Right lobe of liver (tissue), 6 donors: ENCODE measurements at regions not wholly inside any gene's neighbourhood (a gene's known extent, or its start where the extent isn't known, plus 50 kb on each side); places are given as distances from the start of the nearest gene placed in this dataset.

Source experiments
- ATAC-seq, 4 donors: fragments of 200-7000 bp; cut with Tn5 transposase; one replicate each; pipeline ENCODE4 v1.9.1; 2020; ENCODE audit warnings: mild to moderate bottlenecking in 4 of 4, moderate library complexity in 4 of 4
- DNase-seq, 3 donors: peaks; one replicate each; pipeline ENCODE4 v3.0.0-alpha.2; 2020
- H3K27ac ChIP-seq, 3 donors: fragments of 200-600 bp; one replicate each; pipeline ENCODE4 v1.8.0; 2022
- H3K27me3 ChIP-seq, 2 donors: fragments of 200-600 bp; one replicate each; pipeline ENCODE4 v1.8.0; 2022
- H3K36me3 ChIP-seq, 4 donors: fragments of 200-600 bp; sonication (generic) in 1 of 4; one replicate each; pipeline versions ENCODE4 v1.5.1 to v1.8.0; 2017 to 2022; ENCODE audit warnings: control low read depth in 1 of 4
- H3K4me1 ChIP-seq, 4 donors: fragments of 200-600 bp; sonication (generic) in 1 of 4; one replicate each; pipeline versions ENCODE4 v1.5.1 to v1.8.0; 2017 to 2022; ENCODE audit warnings: control low read depth in 1 of 4
- H3K4me3 ChIP-seq, 3 donors: fragments of 200-600 bp; one replicate each; pipeline ENCODE4 v1.8.0; 2022
- H3K9me3 ChIP-seq, 4 donors: fragments of 200-600 bp; sonication (generic) in 1 of 4; one replicate each; pipeline versions ENCODE4 v1.5.1 to v1.8.0; 2017 to 2022; ENCODE audit warnings: control low read depth in 1 of 4
- POLR2A ChIP-seq: fragments of 450-650 bp; IDR thresholded peaks from one replicate; pipeline ENCODE4 v1.6.1; 2017; ENCODE audit warnings: antibody characterized with exemption, mild to moderate bottlenecking
- WGBS: methylation state at CpG from one replicate; pipeline ENCODE4 v1.1.6; 2018; ENCODE audit warnings: low coverage, low lambda C conversion rate; ENCODE audit not compliant: insufficient coverage; ENCODE audit errors: missing lambda C conversion rate; 5-methylcytosine and 5-hydroxymethylcytosine counted together
- intact Hi-C, 2 donors: fragments of 100-400 bp; cut with DNase I; formaldehyde crosslinking; loops; one replicate each; pipeline versions ENCODE4 v1.11.2 to v1.14.1; 2022
- TF ChIP-seq, protein P1 (sequence below), 4 donors: fragments of 200-600 bp in 3 of 4; fragments of 450-650 bp in 1 of 4; IDR thresholded peaks; one replicate each; pipeline versions ENCODE4 v1.5.1 to v1.8.0; 2016 to 2022; ENCODE audit warnings: antibody characterized with exemption in 4 of 4, mild to moderate bottlenecking in 2 of 4
- donor health status: DM: no; HTN: yes; CAD: no.
- donor health status: DM: no; HTN: no; CAD: no.
- donor health status: DM: no; HTN: no; CAD: no.
- donor health status: DM: no; HTN: yes; CAD: no.
- donor health status: DM: no; HTN: yes; CAD: no.

GRCh38 chr12:131586761-131587160, 124.1 kb upstream of the SFSWAP start:
- H3K4me3 ChIP-seq = no peak overlapping the region
- DNase-seq (no peak), ATAC-seq (peak in 1 of 4 donors; percentile 12)
- WGBS = 50% methylated on average over 1 of the region's 3 CpGs
- H3K36me3 ChIP-seq = no peaks in the 10 kb centered on the region
- H3K9me3 ChIP-seq = no peaks in the 10 kb centered on the region
- intact Hi-C loops = no loop called here
- no peak overlapping the region for H3K27ac ChIP-seq
- no peaks in the 10 kb centered on the region for H3K4me1 ChIP-seq
- no peaks in the 10 kb centered on the region for H3K27me3 ChIP-seq
- TF ChIP-seq POLR2A = no peak
- TF ChIP-seq, protein P1, sequence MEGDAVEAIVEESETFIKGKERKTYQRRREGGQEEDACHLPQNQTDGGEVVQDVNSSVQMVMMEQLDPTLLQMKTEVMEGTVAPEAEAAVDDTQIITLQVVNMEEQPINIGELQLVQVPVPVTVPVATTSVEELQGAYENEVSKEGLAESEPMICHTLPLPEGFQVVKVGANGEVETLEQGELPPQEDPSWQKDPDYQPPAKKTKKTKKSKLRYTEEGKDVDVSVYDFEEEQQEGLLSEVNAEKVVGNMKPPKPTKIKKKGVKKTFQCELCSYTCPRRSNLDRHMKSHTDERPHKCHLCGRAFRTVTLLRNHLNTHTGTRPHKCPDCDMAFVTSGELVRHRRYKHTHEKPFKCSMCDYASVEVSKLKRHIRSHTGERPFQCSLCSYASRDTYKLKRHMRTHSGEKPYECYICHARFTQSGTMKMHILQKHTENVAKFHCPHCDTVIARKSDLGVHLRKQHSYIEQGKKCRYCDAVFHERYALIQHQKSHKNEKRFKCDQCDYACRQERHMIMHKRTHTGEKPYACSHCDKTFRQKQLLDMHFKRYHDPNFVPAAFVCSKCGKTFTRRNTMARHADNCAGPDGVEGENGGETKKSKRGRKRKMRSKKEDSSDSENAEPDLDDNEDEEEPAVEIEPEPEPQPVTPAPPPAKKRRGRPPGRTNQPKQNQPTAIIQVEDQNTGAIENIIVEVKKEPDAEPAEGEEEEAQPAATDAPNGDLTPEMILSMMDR (IDR thresholded peaks at IDR 0.05) = no peak

GRCh38 chr12:131587565-131587964, 123.3 kb upstream of the SFSWAP start:
- TF ChIP-seq, protein P1 (IDR thresholded peaks at IDR 0.05) = no peak
- no peak for TF ChIP-seq POLR2A
- Histone ChIP-seq H3K36me3 (no peaks in the 10 kb centered on the region), H3K4me3 (no peak overlapping the region), H3K27ac (no peak overlapping the region), H3K27me3 (no peaks in the 10 kb centered on the region), H3K4me1 (no peaks in the 10 kb centered on the region), H3K9me3 (no peaks in the 10 kb centered on the region)
- no peak for ATAC-seq
- intact Hi-C loops = no loop called here
- no peak for DNase-seq
- WGBS = 92% methylated on average over 2 of the region's 11 CpGs

DNA sequence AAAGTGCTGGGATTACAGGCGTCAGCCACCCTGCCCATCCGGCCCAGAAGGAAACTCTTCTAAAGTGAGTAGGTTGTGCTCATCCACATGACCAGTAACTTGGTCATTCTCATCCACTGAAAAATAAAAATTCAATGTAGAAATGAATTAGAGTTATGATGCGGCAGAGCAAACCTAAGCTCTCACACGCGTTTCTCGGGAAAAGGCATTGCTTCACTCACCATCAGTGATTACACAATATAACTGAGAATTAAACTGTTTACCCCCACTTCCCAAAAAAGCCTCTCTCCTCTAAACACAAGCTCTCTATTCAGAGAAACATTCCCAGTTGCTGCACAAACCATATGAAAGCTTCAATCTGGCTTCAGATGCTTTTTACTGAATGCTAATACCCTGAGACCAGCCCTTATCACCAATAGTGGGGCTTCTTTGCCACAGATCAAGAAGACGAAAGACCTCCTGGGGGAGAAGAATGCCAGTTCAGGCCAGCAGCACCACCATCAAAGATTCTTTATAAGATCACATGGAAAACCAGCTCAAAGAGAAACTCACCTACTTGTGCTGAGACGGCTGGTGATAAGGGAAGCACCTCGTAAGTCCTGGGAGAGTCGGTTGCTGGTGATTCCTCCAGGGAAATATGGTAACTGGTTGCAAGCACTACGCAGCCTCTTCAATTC, 121.5 kb upstream of the SFSWAP start:
- H3K36me3 ChIP-seq = no peaks in the 10 kb centered on the region
- no peaks in the 10 kb centered on the region for H3K27me3 ChIP-seq
- ATAC-seq (no peak), DNase-seq (no peak)
- no peak overlapping the region for H3K4me3 ChIP-seq
- WGBS = 33% methylated on average over 10 of the region's 11 CpGs
- TF ChIP-seq, protein P1 (IDR thresholded peaks at IDR 0.05) = no peak
- no peak for TF ChIP-seq POLR2A
- H3K27ac ChIP-seq = no peak overlapping the region
- no peaks in the 10 kb centered on the region for H3K9me3 ChIP-seq
- intact Hi-C loops = no loop called here
- H3K4me1 ChIP-seq = no peaks in the 10 kb centered on the region

GRCh38 chr12:131589966-131590365, 120.9 kb upstream of the SFSWAP start:
- Histone ChIP-seq H3K9me3 (no peaks in the 10 kb centered on the region), H3K27ac (no peak overlapping the region), H3K4me3 (no peak overlapping the region), H3K4me1 (no peaks in the 10 kb centered on the region), H3K36me3 (no peaks in the 10 kb centered on the region), H3K27me3 (no peaks in the 10 kb centered on the region)
- intact Hi-C loops = no loop called here
- DNase-seq (no peak), ATAC-seq (no peak)
- no peak for TF ChIP-seq POLR2A
- TF ChIP-seq, protein P1 (IDR thresholded peaks at IDR 0.05) = no peak

DNA sequence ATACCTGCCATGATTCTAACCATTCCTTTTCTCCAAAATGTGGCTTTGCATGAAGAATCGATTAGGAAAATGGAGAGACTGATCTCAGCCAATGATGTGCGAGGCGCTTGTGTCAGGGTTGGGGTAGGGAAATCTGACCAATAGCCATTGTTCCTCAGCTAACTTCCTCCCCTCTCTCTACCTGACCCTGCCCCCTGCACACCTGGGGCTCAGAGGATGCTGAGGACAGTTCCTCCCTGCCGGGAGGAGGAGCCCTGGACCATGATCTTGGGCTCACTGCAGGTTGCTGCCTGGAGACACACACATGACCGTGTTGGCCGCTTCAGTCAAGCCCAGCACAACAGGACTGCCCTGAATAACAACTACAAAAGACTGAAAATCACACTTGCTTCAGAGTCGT, 119.8 kb upstream of the SFSWAP start:
- H3K9me3 ChIP-seq = no peaks in the 10 kb centered on the region
- no peak for ATAC-seq
- no peaks in the 10 kb centered on the region for H3K27me3 ChIP-seq
- intact Hi-C loops = no loop called here
- no peak for TF ChIP-seq POLR2A
- TF ChIP-seq, protein P1 (IDR thresholded peaks at IDR 0.05) = no peak
- H3K27ac ChIP-seq = no peak overlapping the region
- 68% methylated on average over 5 of the region's 7 CpGs for WGBS
- no peaks in the 10 kb centered on the region for H3K4me1 ChIP-seq
- H3K4me3 ChIP-seq = no peak overlapping the region
- H3K36me3 ChIP-seq = no peaks in the 10 kb centered on the region
- DNase-seq = no peak
